ENCODE measurements at regions not wholly inside any gene's neighbourhood (a gene's known extent, or its start where the extent isn't known, plus 50 kb on each side); places are given as distances from the start of the nearest gene placed in this dataset.
"Not testable (repeated sequence)": the region's sequence is repeated elsewhere in the genome, so short reads cannot be mapped to it uniquely, and the experiment has no call there.

GRCh38 chr3:4908433-4909156 lies 70.6 kb upstream of the BHLHE40 start:
- Histone ChIP-seq H3K27ac (ENCODE audit: poor library complexity, severe bottlenecking) (no peak overlapping the region), H3K4me1 (ENCODE audit: insufficient read depth, poor library complexity, severe bottlenecking) (peaks cover 19% of the 10 kb centered on the region), H3K27me3 (ENCODE audit: insufficient read depth, poor library complexity, severe bottlenecking) (no peaks in the 10 kb centered on the region), H3K4me3 (ENCODE audit: severe bottlenecking) (no peak overlapping the region), H3K36me3 (ENCODE audit: low read depth) (no peaks in the 10 kb centered on the region), H3K9me3 (ENCODE audit: severe bottlenecking) (no peaks in the 10 kb centered on the region)
- no peak for TF ChIP-seq CTCF (IDR thresholded peaks at IDR 0.05; ENCODE audit: poor library complexity, severe bottlenecking)
- ATAC-seq (ENCODE audit: low read depth): no peak
- no peak for DNase-seq (ENCODE audit: low spot score)

GRCh38 chr3:4914464-4914863 lies 64.8 kb upstream of the BHLHE40 start:
- no peaks in the 10 kb centered on the region for H3K4me1 ChIP-seq (ENCODE audit: insufficient read depth, poor library complexity, severe bottlenecking)
- no peak overlapping the region for H3K4me3 ChIP-seq (ENCODE audit: severe bottlenecking)
- no peaks in the 10 kb centered on the region for H3K27me3 ChIP-seq (ENCODE audit: insufficient read depth, poor library complexity, severe bottlenecking)
- no peaks in the 10 kb centered on the region for H3K36me3 ChIP-seq (ENCODE audit: low read depth)
- no peak for TF ChIP-seq CTCF (IDR thresholded peaks at IDR 0.05; ENCODE audit: poor library complexity, severe bottlenecking)
- DNase-seq (ENCODE audit: low spot score): no peak
- no peaks in the 10 kb centered on the region for H3K9me3 ChIP-seq (ENCODE audit: severe bottlenecking)
- H3K27ac ChIP-seq (ENCODE audit: poor library complexity, severe bottlenecking): no peak overlapping the region
- no peak for ATAC-seq (ENCODE audit: low read depth)

GRCh38 chr3:4921589-4921988 lies 57.6 kb upstream of the BHLHE40 start:
- not testable (repeated sequence) for H3K27ac ChIP-seq (ENCODE audit: poor library complexity, severe bottlenecking); DNase-seq (ENCODE audit: low spot score); H3K36me3 ChIP-seq (ENCODE audit: low read depth); H3K27me3 ChIP-seq (ENCODE audit: insufficient read depth, poor library complexity, severe bottlenecking); H3K9me3 ChIP-seq (ENCODE audit: severe bottlenecking); ATAC-seq (ENCODE audit: low read depth); H3K4me1 ChIP-seq (ENCODE audit: insufficient read depth, poor library complexity, severe bottlenecking); H3K4me3 ChIP-seq (ENCODE audit: severe bottlenecking)

- TF ChIP-seq CTCF (IDR thresholded peaks at IDR 0.05; ENCODE audit: poor library complexity, severe bottlenecking): no peak
- H3K4me3 ChIP-seq (ENCODE audit: severe bottlenecking): no peak overlapping the region
- H3K27ac ChIP-seq (ENCODE audit: poor library complexity, severe bottlenecking): no peak overlapping the region
- ATAC-seq (ENCODE audit: low read depth) (no peak), DNase-seq (ENCODE audit: low spot score) (no peak)
- H3K27me3 ChIP-seq (ENCODE audit: insufficient read depth, poor library complexity, severe bottlenecking): no peaks in the 10 kb centered on the region
- H3K4me1 ChIP-seq (ENCODE audit: insufficient read depth, poor library complexity, severe bottlenecking): no peaks in the 10 kb centered on the region
- peaks cover 3% of the 10 kb centered on the region for H3K9me3 ChIP-seq (ENCODE audit: severe bottlenecking)
- H3K36me3 ChIP-seq (ENCODE audit: low read depth): no peaks in the 10 kb centered on the region
Observed at GRCh38 chr3:4926892-4927291, 52.3 kb upstream of the BHLHE40 start.

DNA sequence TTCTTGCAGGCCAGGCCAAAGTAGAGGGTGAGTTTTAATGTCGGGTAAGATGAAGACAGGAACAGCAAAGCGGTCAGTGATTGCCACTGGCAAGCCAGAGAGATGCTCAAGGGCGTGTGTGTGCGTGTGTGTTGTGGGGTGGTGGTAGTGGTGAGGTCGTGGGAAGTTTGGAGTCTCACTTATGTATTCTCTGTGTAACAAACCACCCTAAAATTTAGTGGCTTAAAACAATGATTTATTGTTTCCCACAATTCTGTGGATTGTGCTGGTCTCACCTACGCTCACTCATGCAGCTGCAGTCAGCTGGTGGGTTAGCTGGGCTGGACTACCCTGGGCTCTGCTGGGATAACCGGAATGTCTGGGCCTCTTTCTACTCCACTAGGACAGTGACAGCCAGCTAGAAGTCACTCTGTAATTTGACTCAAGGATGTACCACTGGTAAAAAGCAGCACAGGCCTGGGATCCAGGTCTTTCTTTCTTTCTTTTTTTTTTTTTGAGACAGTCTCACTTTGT lies 50.9 kb upstream of the BHLHE40 start:
- DNase-seq (ENCODE audit: low spot score) (no peak), ATAC-seq (ENCODE audit: low read depth) (no peak)
- Histone ChIP-seq H3K4me3 (ENCODE audit: severe bottlenecking) (no peak overlapping the region), H3K27me3 (ENCODE audit: insufficient read depth, poor library complexity, severe bottlenecking) (no peaks in the 10 kb centered on the region), H3K9me3 (ENCODE audit: severe bottlenecking) (no peaks in the 10 kb centered on the region), H3K36me3 (ENCODE audit: low read depth) (no peaks in the 10 kb centered on the region), H3K4me1 (ENCODE audit: insufficient read depth, poor library complexity, severe bottlenecking) (no peaks in the 10 kb centered on the region), H3K27ac (ENCODE audit: poor library complexity, severe bottlenecking) (no peak overlapping the region)
- TF ChIP-seq CTCF (IDR thresholded peaks at IDR 0.05; ENCODE audit: poor library complexity, severe bottlenecking): no peak

Data from RWPE2 (cell line).